ENCODE measurements at regions not wholly inside any gene's neighbourhood (a gene's known extent, or its start where the extent isn't known, plus 50 kb on each side); places are given as distances from the start of the nearest gene placed in this dataset.

DNA sequence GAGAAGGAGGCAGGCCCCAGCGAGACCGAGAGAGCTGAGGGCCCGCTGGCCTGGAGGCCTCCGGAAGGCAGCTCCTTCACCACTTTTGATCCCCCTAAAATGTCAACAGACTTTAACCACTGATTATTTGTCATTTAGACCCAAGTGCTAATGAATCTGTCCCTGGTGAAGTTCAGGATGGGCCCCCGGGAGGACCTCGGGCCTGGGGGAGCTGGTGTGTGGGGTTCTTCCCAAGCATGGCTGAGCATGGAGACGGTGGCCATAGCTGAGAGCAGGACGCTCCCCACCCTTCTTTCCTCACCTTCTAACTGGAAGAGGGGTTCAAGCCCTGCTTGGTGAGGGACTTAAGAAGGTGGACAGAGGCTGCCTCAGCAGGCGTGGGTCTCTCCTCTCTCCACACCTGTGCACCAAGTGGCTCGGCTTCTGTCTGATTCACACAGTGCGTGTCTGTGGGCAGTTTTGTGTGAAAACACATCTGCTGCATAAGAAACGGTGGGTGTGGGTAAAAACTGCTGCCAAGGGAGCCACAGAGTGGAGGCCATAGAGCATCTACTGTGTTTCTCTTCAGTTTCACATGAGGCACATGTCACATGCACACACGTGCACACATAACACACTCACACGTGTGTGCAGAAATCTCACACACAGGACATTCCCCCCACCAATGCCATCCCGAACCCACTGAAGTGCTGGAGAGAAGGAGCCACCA lies 53.5 kb upstream of the VIPR2 start:
- TF ChIP-seq, protein P1, sequence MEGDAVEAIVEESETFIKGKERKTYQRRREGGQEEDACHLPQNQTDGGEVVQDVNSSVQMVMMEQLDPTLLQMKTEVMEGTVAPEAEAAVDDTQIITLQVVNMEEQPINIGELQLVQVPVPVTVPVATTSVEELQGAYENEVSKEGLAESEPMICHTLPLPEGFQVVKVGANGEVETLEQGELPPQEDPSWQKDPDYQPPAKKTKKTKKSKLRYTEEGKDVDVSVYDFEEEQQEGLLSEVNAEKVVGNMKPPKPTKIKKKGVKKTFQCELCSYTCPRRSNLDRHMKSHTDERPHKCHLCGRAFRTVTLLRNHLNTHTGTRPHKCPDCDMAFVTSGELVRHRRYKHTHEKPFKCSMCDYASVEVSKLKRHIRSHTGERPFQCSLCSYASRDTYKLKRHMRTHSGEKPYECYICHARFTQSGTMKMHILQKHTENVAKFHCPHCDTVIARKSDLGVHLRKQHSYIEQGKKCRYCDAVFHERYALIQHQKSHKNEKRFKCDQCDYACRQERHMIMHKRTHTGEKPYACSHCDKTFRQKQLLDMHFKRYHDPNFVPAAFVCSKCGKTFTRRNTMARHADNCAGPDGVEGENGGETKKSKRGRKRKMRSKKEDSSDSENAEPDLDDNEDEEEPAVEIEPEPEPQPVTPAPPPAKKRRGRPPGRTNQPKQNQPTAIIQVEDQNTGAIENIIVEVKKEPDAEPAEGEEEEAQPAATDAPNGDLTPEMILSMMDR (IDR thresholded peaks at IDR 0.05), result no peak
- TF ChIP-seq POLR2AphosphoS5 (IDR thresholded peaks at IDR 0.05) (no peak), POLR2A (IDR thresholded peaks at IDR 0.05) (no peak)
